ENCODE measurements at regions not wholly inside any gene's neighbourhood (a gene's known extent, or its start where the extent isn't known, plus 50 kb on each side); places are given as distances from the start of the nearest gene placed in this dataset.

GRCh38 chr16:66039793-66040192 lies 326.7 kb upstream of the CDH5 start:
- Histone ChIP-seq H3K4me3 (ENCODE audit: insufficient read depth, low read depth, low read length, poor library complexity, severe bottlenecking) (no peak overlapping the region), H3K9me3 (ENCODE audit: control insufficient read depth, low read length) (no peaks in the 10 kb centered on the region), H3K27ac (ENCODE audit: insufficient read depth, low read length, poor library complexity, severe bottlenecking) (no peak overlapping the region), H3K4me1 (ENCODE audit: control insufficient read depth, insufficient read depth, low read length, poor library complexity, severe bottlenecking) (no peaks in the 10 kb centered on the region), H3K27me3 (replicated peaks; ENCODE audit: control insufficient read depth, insufficient read depth, low read length, poor library complexity, severe bottlenecking) (no peaks in the 10 kb centered on the region), H3K36me3 (ENCODE audit: control insufficient read depth, insufficient read depth, low read length) (no peaks in the 10 kb centered on the region)
- no peak for DNase-seq

- Histone ChIP-seq H3K27ac (ENCODE audit: insufficient read depth, low read length, poor library complexity, severe bottlenecking) (no peak overlapping the region), H3K4me3 (ENCODE audit: insufficient read depth, low read depth, low read length, poor library complexity, severe bottlenecking) (no peak overlapping the region), H3K9me3 (ENCODE audit: control insufficient read depth, low read length) (no peaks in the 10 kb centered on the region), H3K27me3 (replicated peaks; ENCODE audit: control insufficient read depth, insufficient read depth, low read length, poor library complexity, severe bottlenecking) (no peaks in the 10 kb centered on the region), H3K4me1 (ENCODE audit: control insufficient read depth, insufficient read depth, low read length, poor library complexity, severe bottlenecking) (no peaks in the 10 kb centered on the region), H3K36me3 (ENCODE audit: control insufficient read depth, insufficient read depth, low read length) (no peaks in the 10 kb centered on the region)
- DNase-seq: no peak
Measured at GRCh38 chr16:66036793-66037715, 329.4 kb upstream of the CDH5 start.

GRCh38 chr16:66036184-66036583 lies 330.3 kb upstream of the CDH5 start:
- Histone ChIP-seq H3K36me3 (ENCODE audit: control insufficient read depth, insufficient read depth, low read length) (no peaks in the 10 kb centered on the region), H3K4me1 (ENCODE audit: control insufficient read depth, insufficient read depth, low read length, poor library complexity, severe bottlenecking) (no peaks in the 10 kb centered on the region), H3K27me3 (replicated peaks; ENCODE audit: control insufficient read depth, insufficient read depth, low read length, poor library complexity, severe bottlenecking) (no peaks in the 10 kb centered on the region), H3K9me3 (ENCODE audit: control insufficient read depth, low read length) (no peaks in the 10 kb centered on the region), H3K27ac (ENCODE audit: insufficient read depth, low read length, poor library complexity, severe bottlenecking) (no peak overlapping the region), H3K4me3 (ENCODE audit: insufficient read depth, low read depth, low read length, poor library complexity, severe bottlenecking) (no peak overlapping the region)
- DNase-seq: no peak

- H3K9me3 ChIP-seq (ENCODE audit: control insufficient read depth, low read length): no peaks in the 10 kb centered on the region
- H3K27me3 ChIP-seq (replicated peaks; ENCODE audit: control insufficient read depth, insufficient read depth, low read length, poor library complexity, severe bottlenecking): no peaks in the 10 kb centered on the region
- DNase-seq: no peak
- no peak overlapping the region for H3K4me3 ChIP-seq (ENCODE audit: insufficient read depth, low read depth, low read length, poor library complexity, severe bottlenecking)
- no peaks in the 10 kb centered on the region for H3K4me1 ChIP-seq (ENCODE audit: control insufficient read depth, insufficient read depth, low read length, poor library complexity, severe bottlenecking)
- H3K27ac ChIP-seq (ENCODE audit: insufficient read depth, low read length, poor library complexity, severe bottlenecking): no peak overlapping the region
- H3K36me3 ChIP-seq (ENCODE audit: control insufficient read depth, insufficient read depth, low read length): no peaks in the 10 kb centered on the region
Measured at GRCh38 chr16:66035096-66035495, 331.4 kb upstream of the CDH5 start.

GRCh38 chr16:66032841-66033240 lies 333.6 kb upstream of the CDH5 start:
- no peaks in the 10 kb centered on the region for H3K36me3 ChIP-seq (ENCODE audit: control insufficient read depth, insufficient read depth, low read length)
- H3K4me3 ChIP-seq (ENCODE audit: insufficient read depth, low read depth, low read length, poor library complexity, severe bottlenecking): no peak overlapping the region
- H3K27me3 ChIP-seq (replicated peaks; ENCODE audit: control insufficient read depth, insufficient read depth, low read length, poor library complexity, severe bottlenecking): no peaks in the 10 kb centered on the region
- H3K4me1 ChIP-seq (ENCODE audit: control insufficient read depth, insufficient read depth, low read length, poor library complexity, severe bottlenecking): no peaks in the 10 kb centered on the region
- no peaks in the 10 kb centered on the region for H3K9me3 ChIP-seq (ENCODE audit: control insufficient read depth, low read length)
- DNase-seq: no peak
- no peak overlapping the region for H3K27ac ChIP-seq (ENCODE audit: insufficient read depth, low read length, poor library complexity, severe bottlenecking)

GRCh38 chr16:66030036-66030435 lies 336.5 kb upstream of the CDH5 start:
- no peak overlapping the region for H3K4me3 ChIP-seq (ENCODE audit: insufficient read depth, low read depth, low read length, poor library complexity, severe bottlenecking)
- H3K27me3 ChIP-seq (replicated peaks; ENCODE audit: control insufficient read depth, insufficient read depth, low read length, poor library complexity, severe bottlenecking): no peaks in the 10 kb centered on the region
- no peaks in the 10 kb centered on the region for H3K4me1 ChIP-seq (ENCODE audit: control insufficient read depth, insufficient read depth, low read length, poor library complexity, severe bottlenecking)
- no peak for DNase-seq
- H3K36me3 ChIP-seq (ENCODE audit: control insufficient read depth, insufficient read depth, low read length): no peaks in the 10 kb centered on the region
- H3K27ac ChIP-seq (ENCODE audit: insufficient read depth, low read length, poor library complexity, severe bottlenecking): no peak overlapping the region
- H3K9me3 ChIP-seq (ENCODE audit: control insufficient read depth, low read length): no peaks in the 10 kb centered on the region

- H3K27ac ChIP-seq (ENCODE audit: insufficient read depth, low read length, poor library complexity, severe bottlenecking): no peak overlapping the region
- no peaks in the 10 kb centered on the region for H3K36me3 ChIP-seq (ENCODE audit: control insufficient read depth, insufficient read depth, low read length)
- no peaks in the 10 kb centered on the region for H3K27me3 ChIP-seq (replicated peaks; ENCODE audit: control insufficient read depth, insufficient read depth, low read length, poor library complexity, severe bottlenecking)
- H3K9me3 ChIP-seq (ENCODE audit: control insufficient read depth, low read length): no peaks in the 10 kb centered on the region
- no peak for DNase-seq
- no peaks in the 10 kb centered on the region for H3K4me1 ChIP-seq (ENCODE audit: control insufficient read depth, insufficient read depth, low read length, poor library complexity, severe bottlenecking)
- no peak overlapping the region for H3K4me3 ChIP-seq (ENCODE audit: insufficient read depth, low read depth, low read length, poor library complexity, severe bottlenecking)
Measured at GRCh38 chr16:66028510-66029216, 337.8 kb upstream of the CDH5 start.

GRCh38 chr16:66026787-66027330 lies 339.6 kb upstream of the CDH5 start:
- Histone ChIP-seq H3K4me3 (ENCODE audit: insufficient read depth, low read depth, low read length, poor library complexity, severe bottlenecking) (no peak overlapping the region), H3K9me3 (ENCODE audit: control insufficient read depth, low read length) (no peaks in the 10 kb centered on the region), H3K4me1 (ENCODE audit: control insufficient read depth, insufficient read depth, low read length, poor library complexity, severe bottlenecking) (no peaks in the 10 kb centered on the region), H3K27ac (ENCODE audit: insufficient read depth, low read length, poor library complexity, severe bottlenecking) (no peak overlapping the region), H3K36me3 (ENCODE audit: control insufficient read depth, insufficient read depth, low read length) (no peaks in the 10 kb centered on the region), H3K27me3 (replicated peaks; ENCODE audit: control insufficient read depth, insufficient read depth, low read length, poor library complexity, severe bottlenecking) (no peaks in the 10 kb centered on the region)
- no peak for DNase-seq

GRCh38 chr16:66026211-66026610 lies 340.3 kb upstream of the CDH5 start:
- Histone ChIP-seq H3K4me3 (ENCODE audit: insufficient read depth, low read depth, low read length, poor library complexity, severe bottlenecking) (no peak overlapping the region), H3K9me3 (ENCODE audit: control insufficient read depth, low read length) (no peaks in the 10 kb centered on the region), H3K4me1 (ENCODE audit: control insufficient read depth, insufficient read depth, low read length, poor library complexity, severe bottlenecking) (no peaks in the 10 kb centered on the region), H3K27ac (ENCODE audit: insufficient read depth, low read length, poor library complexity, severe bottlenecking) (no peak overlapping the region), H3K27me3 (replicated peaks; ENCODE audit: control insufficient read depth, insufficient read depth, low read length, poor library complexity, severe bottlenecking) (no peaks in the 10 kb centered on the region), H3K36me3 (ENCODE audit: control insufficient read depth, insufficient read depth, low read length) (no peaks in the 10 kb centered on the region)
- DNase-seq: no peak

- no peaks in the 10 kb centered on the region for H3K4me1 ChIP-seq (ENCODE audit: control insufficient read depth, insufficient read depth, low read length, poor library complexity, severe bottlenecking)
- H3K27ac ChIP-seq (ENCODE audit: insufficient read depth, low read length, poor library complexity, severe bottlenecking): no peak overlapping the region
- no peak for DNase-seq
- no peaks in the 10 kb centered on the region for H3K9me3 ChIP-seq (ENCODE audit: control insufficient read depth, low read length)
- H3K27me3 ChIP-seq (replicated peaks; ENCODE audit: control insufficient read depth, insufficient read depth, low read length, poor library complexity, severe bottlenecking): no peaks in the 10 kb centered on the region
- no peak overlapping the region for H3K4me3 ChIP-seq (ENCODE audit: insufficient read depth, low read depth, low read length, poor library complexity, severe bottlenecking)
- H3K36me3 ChIP-seq (ENCODE audit: control insufficient read depth, insufficient read depth, low read length): no peaks in the 10 kb centered on the region
Measured at GRCh38 chr16:66025751-66026150, 340.7 kb upstream of the CDH5 start.
